Gastrocnemius medialis (tissue), 4 donors: ENCODE measurements at regions not wholly inside any gene's neighbourhood (a gene's known extent, or its start where the extent isn't known, plus 50 kb on each side); places are given as distances from the start of the nearest gene placed in this dataset.
"Not testable (repeated sequence)": the region's sequence is repeated elsewhere in the genome, so short reads cannot be mapped to it uniquely, and the experiment has no call there.

ENCODE experiments used
- ATAC-seq, 2 donors: fragments of 150-250 bp; one replicate each; pipeline ENCODE4 v1.9.1; 2016
- DNase-seq, 2 donors: peaks; one replicate each; pipeline ENCODE4 v3.0.0-alpha.2; 2019
- H3K27ac ChIP-seq, 4 donors: fragments of 200-600 bp; sonication (generic); 1 replicate in 1 of 4; 2 replicates in 3 of 4; pipeline ENCODE4 v1.5.1; 2016 to 2018; ENCODE audit warnings: mild to moderate bottlenecking in 2 of 4, moderate library complexity in 1 of 4
- H3K27me3 ChIP-seq, 3 donors: fragments of 200-600 bp; sonication (generic) in 2 of 3; 1 replicate in 1 of 3; 2 replicates in 2 of 3; pipeline versions ENCODE4 v1.5.1 to v1.6.0; 2016 to 2019; ENCODE audit warnings: mild to moderate bottlenecking in 1 of 3, moderate library complexity in 1 of 3
- H3K36me3 ChIP-seq, 2 donors: fragments of 200-600 bp; sonication (generic) in 1 of 2; one replicate each; pipeline ENCODE4 v1.5.1; 2017 to 2018
- H3K4me1 ChIP-seq, 2 donors: fragments of 200-600 bp; sonication (generic) in 1 of 2; one replicate each; pipeline ENCODE4 v1.5.1; 2016 to 2017; ENCODE audit warnings: mild to moderate bottlenecking in 2 of 2
- H3K4me3 ChIP-seq, 4 donors: fragments of 200-600 bp; sonication (generic) in 3 of 4; 1 replicate in 1 of 4; 2 replicates in 3 of 4; pipeline ENCODE4 v1.5.1; 2016 to 2019; ENCODE audit warnings: mild to moderate bottlenecking in 2 of 4
- H3K9me3 ChIP-seq, 3 donors: fragments of 200-600 bp; sonication (generic) in 2 of 3; 1 replicate in 1 of 3; 2 replicates in 2 of 3; pipeline ENCODE4 v1.5.1; 2016 to 2019
- POLR2A ChIP-seq, 2 donors: fragments of 450-650 bp; IDR thresholded peaks; one replicate each; pipeline ENCODE4 v1.6.1; 2017; ENCODE audit warnings: antibody characterized with exemption in 2 of 2, mild to moderate bottlenecking in 2 of 2, moderate library complexity in 2 of 2
- in situ Hi-C, 4 donors: fragments of 200-750 bp; cut with MboI; loops; one replicate each; pipeline versions ENCODE4 v1.15.0 to v1.8.0; 2017; ENCODE audit warnings: low sequenced_read_pairs in 4 of 4
- intact Hi-C: fragments of 100-400 bp; cut with DNase I; formaldehyde crosslinking; loops from one replicate; pipeline ENCODE4 v1.15.1; 2023; ENCODE audit warnings: low total_unique reads
- TF ChIP-seq, protein P1 (sequence below), 5 experiments: fragments of 450-650 bp in 3 of 5; fragments of 200-600 bp in 2 of 5; sonication (generic) in 2 of 5; IDR thresholded peaks in 4 of 5; conservative IDR thresholded peaks in 1 of 5; 1 replicate in 4 of 5; 2 replicates in 1 of 5; pipeline ENCODE4 v1.5.1; 2016 to 2019; ENCODE audit warnings: antibody characterized with exemption in 5 of 5, mild to moderate bottlenecking in 3 of 5, moderate library complexity in 3 of 5

DNA sequence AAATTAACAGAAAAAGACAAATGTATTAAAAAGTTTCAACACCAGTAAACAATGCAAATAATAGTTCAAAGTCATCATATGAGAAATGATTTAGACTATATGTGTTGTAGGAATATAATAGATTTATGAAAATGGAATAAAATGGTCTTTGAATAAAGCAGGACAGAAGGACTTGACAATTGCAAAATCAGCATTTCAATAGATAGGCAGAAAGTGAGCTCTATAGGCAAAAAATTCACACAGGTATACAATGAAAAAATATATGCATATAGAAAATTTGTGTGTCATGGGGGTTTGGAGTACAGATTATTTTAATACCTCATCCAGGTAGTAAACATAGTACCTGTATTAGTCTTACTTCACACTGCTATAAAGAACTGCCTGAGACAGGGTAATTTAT lies 571.1 kb upstream of the EYS start:
- H3K27ac ChIP-seq = no peak overlapping the region
- no peaks in the 10 kb centered on the region for H3K9me3 ChIP-seq
- H3K4me1 ChIP-seq = no peaks in the 10 kb centered on the region
- in situ Hi-C loops (no loop called here), intact Hi-C loops (no loop called here)
- DNase-seq (no peak), ATAC-seq (no peak)
- TF ChIP-seq, protein P1, sequence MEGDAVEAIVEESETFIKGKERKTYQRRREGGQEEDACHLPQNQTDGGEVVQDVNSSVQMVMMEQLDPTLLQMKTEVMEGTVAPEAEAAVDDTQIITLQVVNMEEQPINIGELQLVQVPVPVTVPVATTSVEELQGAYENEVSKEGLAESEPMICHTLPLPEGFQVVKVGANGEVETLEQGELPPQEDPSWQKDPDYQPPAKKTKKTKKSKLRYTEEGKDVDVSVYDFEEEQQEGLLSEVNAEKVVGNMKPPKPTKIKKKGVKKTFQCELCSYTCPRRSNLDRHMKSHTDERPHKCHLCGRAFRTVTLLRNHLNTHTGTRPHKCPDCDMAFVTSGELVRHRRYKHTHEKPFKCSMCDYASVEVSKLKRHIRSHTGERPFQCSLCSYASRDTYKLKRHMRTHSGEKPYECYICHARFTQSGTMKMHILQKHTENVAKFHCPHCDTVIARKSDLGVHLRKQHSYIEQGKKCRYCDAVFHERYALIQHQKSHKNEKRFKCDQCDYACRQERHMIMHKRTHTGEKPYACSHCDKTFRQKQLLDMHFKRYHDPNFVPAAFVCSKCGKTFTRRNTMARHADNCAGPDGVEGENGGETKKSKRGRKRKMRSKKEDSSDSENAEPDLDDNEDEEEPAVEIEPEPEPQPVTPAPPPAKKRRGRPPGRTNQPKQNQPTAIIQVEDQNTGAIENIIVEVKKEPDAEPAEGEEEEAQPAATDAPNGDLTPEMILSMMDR (IDR thresholded peaks at IDR 0.05 in 4 of 5, conservative IDR thresholded peaks at IDR 0.05 in 1 of 5) = no peak
- TF ChIP-seq POLR2A (IDR thresholded peaks at IDR 0.05) = no peak
- H3K27me3 ChIP-seq = no peaks in the 10 kb centered on the region
- H3K4me3 ChIP-seq = no peak overlapping the region
- no peaks in the 10 kb centered on the region for H3K36me3 ChIP-seq

DNA sequence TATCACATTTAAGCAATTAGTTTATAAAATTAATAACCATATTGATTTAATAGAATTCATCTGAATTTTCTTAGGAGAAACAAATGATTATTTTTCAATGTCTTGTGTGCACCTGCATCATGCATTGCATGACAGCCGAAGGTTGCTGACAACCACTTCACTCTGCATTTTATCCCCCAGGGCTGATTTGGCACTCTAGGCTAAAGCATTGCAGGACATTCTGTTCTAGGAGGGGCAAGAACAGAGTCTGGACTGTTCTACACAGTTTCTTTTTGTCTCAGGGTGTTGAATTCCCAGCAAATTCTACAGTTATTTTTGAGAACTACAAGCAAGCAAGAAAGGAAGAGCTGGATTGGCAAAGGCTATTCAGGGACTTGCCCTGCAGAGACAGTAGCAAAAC lies 570.4 kb upstream of the EYS start:
- H3K36me3 ChIP-seq = no peaks in the 10 kb centered on the region
- intact Hi-C loops (no loop called here), in situ Hi-C loops (no loop called here)
- no peak overlapping the region for H3K27ac ChIP-seq
- H3K4me1 ChIP-seq = no peaks in the 10 kb centered on the region
- TF ChIP-seq, protein P1 (IDR thresholded peaks at IDR 0.05 in 4 of 5, conservative IDR thresholded peaks at IDR 0.05 in 1 of 5) = no peak
- no peak for TF ChIP-seq POLR2A (IDR thresholded peaks at IDR 0.05)
- H3K27me3 ChIP-seq = no peaks in the 10 kb centered on the region
- no peak for DNase-seq
- peak in 1 of 2 donors; percentile 56 for ATAC-seq
- H3K4me3 ChIP-seq = no peak overlapping the region
- H3K9me3 ChIP-seq = no peaks in the 10 kb centered on the region

DNA sequence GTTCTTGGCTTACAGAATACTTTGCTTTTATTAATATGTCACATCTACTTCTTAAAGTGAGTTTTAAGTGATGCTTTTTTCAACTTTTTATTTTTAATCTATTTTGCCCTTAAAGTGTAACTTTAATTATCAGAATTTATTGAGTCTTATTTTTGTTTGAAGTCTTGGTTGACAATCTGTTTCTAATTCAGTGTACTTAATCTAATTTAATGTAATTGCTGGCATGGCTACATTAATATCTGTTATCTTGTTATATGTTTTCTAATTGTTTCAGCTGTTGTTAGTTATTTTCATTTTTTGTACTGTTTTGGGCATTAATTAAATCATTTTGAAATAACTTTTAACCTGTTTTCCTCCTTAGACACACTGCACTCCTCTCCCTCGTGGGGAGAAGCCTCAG lies 558.7 kb upstream of the EYS start:
- TF ChIP-seq, protein P1 (IDR thresholded peaks at IDR 0.05 in 4 of 5, conservative IDR thresholded peaks at IDR 0.05 in 1 of 5) = no peak
- no peak for TF ChIP-seq POLR2A (IDR thresholded peaks at IDR 0.05)
- no peak overlapping the region for H3K4me3 ChIP-seq
- no peak for ATAC-seq
- H3K27me3 ChIP-seq = no peaks in the 10 kb centered on the region
- in situ Hi-C loops = no loop called here
- no peak overlapping the region for H3K27ac ChIP-seq
- intact Hi-C loops = no loop called here
- H3K4me1 ChIP-seq = no peaks in the 10 kb centered on the region
- no peaks in the 10 kb centered on the region for H3K9me3 ChIP-seq
- no peaks in the 10 kb centered on the region for H3K36me3 ChIP-seq
- no peak for DNase-seq

DNA sequence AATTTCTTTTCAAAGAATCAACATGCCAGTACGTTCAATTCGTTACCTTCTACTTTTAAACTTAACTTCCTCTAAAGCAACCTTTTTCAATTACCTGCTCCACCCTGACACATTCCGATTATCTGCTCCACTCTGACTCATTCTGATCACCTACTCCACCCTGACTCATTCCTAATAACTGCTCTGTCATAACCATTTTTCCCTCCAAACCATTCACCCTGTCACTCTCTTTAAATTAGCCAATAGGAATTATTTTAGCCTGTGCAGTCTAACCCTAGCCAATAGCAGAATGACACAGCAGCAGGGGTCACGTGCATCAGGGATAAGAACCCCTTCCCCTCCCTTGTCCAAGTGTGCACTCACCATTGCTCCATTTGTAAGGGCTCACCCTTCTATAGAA lies 557.4 kb upstream of the EYS start:
- no peaks in the 10 kb centered on the region for H3K27me3 ChIP-seq
- ATAC-seq (no peak), DNase-seq (no peak)
- no peaks in the 10 kb centered on the region for H3K36me3 ChIP-seq
- no peaks in the 10 kb centered on the region for H3K4me1 ChIP-seq
- intact Hi-C loops = no loop called here
- H3K27ac ChIP-seq = no peak overlapping the region
- no peak overlapping the region for H3K4me3 ChIP-seq
- in situ Hi-C loops = no loop called here
- TF ChIP-seq, protein P1 (IDR thresholded peaks at IDR 0.05 in 4 of 5, conservative IDR thresholded peaks at IDR 0.05 in 1 of 5) = no peak
- TF ChIP-seq POLR2A (IDR thresholded peaks at IDR 0.05) = no peak
- no peaks in the 10 kb centered on the region for H3K9me3 ChIP-seq

DNA sequence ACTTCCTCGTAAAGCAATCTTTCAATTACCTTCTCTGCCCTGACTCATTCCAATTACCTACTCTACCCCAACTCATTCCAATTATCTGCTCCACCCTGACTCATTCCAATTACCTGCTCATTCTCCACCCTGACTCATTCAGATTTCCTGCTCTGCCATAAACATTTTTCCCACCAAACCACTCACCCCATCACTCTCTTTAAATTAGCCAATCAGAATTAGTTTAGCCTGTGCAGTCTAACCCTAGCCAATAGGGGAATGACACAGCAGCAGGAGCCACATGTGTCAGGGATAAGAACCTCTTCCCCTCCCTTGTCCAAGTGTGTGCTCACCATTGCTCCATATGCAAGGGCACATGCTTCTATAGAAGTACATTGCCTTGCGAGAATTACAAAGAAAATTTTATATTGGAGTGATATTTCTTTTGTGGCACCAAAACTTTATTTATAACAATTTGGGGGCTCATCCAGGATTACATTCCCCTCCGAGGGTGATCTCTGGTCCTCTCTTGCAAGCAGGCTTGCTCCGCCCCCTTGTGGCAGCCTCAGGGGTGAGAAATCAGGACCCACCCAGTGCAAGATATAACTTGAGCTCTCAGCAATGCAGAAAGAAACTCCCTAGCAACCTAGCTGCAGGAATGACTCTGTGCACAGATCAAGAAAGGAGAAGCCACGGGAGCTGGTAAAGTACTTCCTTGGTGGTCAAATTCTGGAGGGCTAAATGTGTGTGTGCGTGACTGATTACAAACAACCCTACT lies 551.9 kb upstream of the EYS start:
- ATAC-seq, H3K27ac ChIP-seq, in situ Hi-C loops, H3K4me1 ChIP-seq, intact Hi-C loops, DNase-seq, H3K27me3 ChIP-seq, H3K9me3 ChIP-seq, H3K36me3 ChIP-seq, H3K4me3 ChIP-seq: not testable (repeated sequence)
